ENCODE measurements at regions not wholly inside any gene's neighbourhood (a gene's known extent, or its start where the extent isn't known, plus 50 kb on each side); places are given as distances from the start of the nearest gene placed in this dataset.

- H4K20me1 ChIP-seq (ENCODE audit: insufficient read depth) = no peaks in the 10 kb centered on the region
- no peak overlapping the region for H3K4me2 ChIP-seq (ENCODE audit: low read length)
- TF ChIP-seq SMC3 (conservative IDR thresholded peaks at IDR 0.05; ENCODE audit: poor library complexity) (no peak), MXI1 (conservative IDR thresholded peaks at IDR 0.05; ENCODE audit: poor library complexity, severe bottlenecking) (no peak), EP300 (conservative IDR thresholded peaks at IDR 0.05; ENCODE audit: poor library complexity, severe bottlenecking) (no peak), RAD21 (conservative IDR thresholded peaks at IDR 0.05) (no peak), REST (IDR thresholded peaks at IDR 0.05; ENCODE audit: borderline replicate concordance) (no peak), POLR2AphosphoS5 (IDR thresholded peaks at IDR 0.05) (no peak), EZH2 (IDR thresholded peaks at IDR 0.05; ENCODE audit: borderline replicate concordance, insufficient read depth, low read length, poor library complexity, severe bottlenecking) (no peak), TAF1 (IDR thresholded peaks at IDR 0.05; ENCODE audit: low read depth) (no peak)
- H3K36me3 ChIP-seq (ENCODE audit: insufficient read depth, low read length) = no peaks in the 10 kb centered on the region
- no peaks in the 10 kb centered on the region for H3K9me3 ChIP-seq (ENCODE audit: low read length)
- no peak overlapping the region for H3K9ac ChIP-seq (ENCODE audit: low read length)
- no peaks in the 10 kb centered on the region for H3K9me2 ChIP-seq (ENCODE audit: insufficient read depth, low read length)
- H3F3A ChIP-seq (ENCODE audit: insufficient read depth, low read length, poor library complexity, severe bottlenecking) = no peaks in the 10 kb centered on the region
- H2AFZ ChIP-seq (ENCODE audit: low read depth, low read length) = no peak overlapping the region
- no peaks in the 10 kb centered on the region for H3K27me3 ChIP-seq (ENCODE audit: insufficient read depth, low read depth, low read length)
- no peaks in the 10 kb centered on the region for H3K79me2 ChIP-seq (replicated peaks; ENCODE audit: insufficient read depth, low read length)
- no peak overlapping the region for H3K4me3 ChIP-seq (ENCODE audit: low read length)
- H3K27ac ChIP-seq (ENCODE audit: low read length) = no peak overlapping the region
Measured at GRCh38 chr1:30028283-30028682, 695.1 kb downstream of the MATN1 start.

GRCh38 chr1:30027247-30027646 lies 696.1 kb downstream of the MATN1 start:
- no peak overlapping the region for H2AFZ ChIP-seq (ENCODE audit: low read depth, low read length)
- H3F3A ChIP-seq (ENCODE audit: insufficient read depth, low read length, poor library complexity, severe bottlenecking) = no peaks in the 10 kb centered on the region
- TF ChIP-seq EP300 (conservative IDR thresholded peaks at IDR 0.05; ENCODE audit: poor library complexity, severe bottlenecking) (peak; percentile 84), REST (IDR thresholded peaks at IDR 0.05; ENCODE audit: borderline replicate concordance) (no peak), POLR2AphosphoS5 (IDR thresholded peaks at IDR 0.05) (peak; percentile 52), EZH2 (IDR thresholded peaks at IDR 0.05; ENCODE audit: borderline replicate concordance, insufficient read depth, low read length, poor library complexity, severe bottlenecking) (no peak)
- H3K9ac ChIP-seq (ENCODE audit: low read length) = no peak overlapping the region
- no peaks in the 10 kb centered on the region for H3K9me3 ChIP-seq (ENCODE audit: low read length)
- H4K20me1 ChIP-seq (ENCODE audit: insufficient read depth) = no peaks in the 10 kb centered on the region
- no peak overlapping the region for H3K4me2 ChIP-seq (ENCODE audit: low read length)
- H3K27me3 ChIP-seq (ENCODE audit: insufficient read depth, low read depth, low read length) = no peaks in the 10 kb centered on the region
- no peak overlapping the region for H3K27ac ChIP-seq (ENCODE audit: low read length)
- no peaks in the 10 kb centered on the region for H3K79me2 ChIP-seq (replicated peaks; ENCODE audit: insufficient read depth, low read length)
- H3K4me3 ChIP-seq (ENCODE audit: low read length) = no peak overlapping the region
- H3K36me3 ChIP-seq (ENCODE audit: insufficient read depth, low read length) = no peaks in the 10 kb centered on the region
- no peaks in the 10 kb centered on the region for H3K9me2 ChIP-seq (ENCODE audit: insufficient read depth, low read length)

Measured in neural cell (in vitro differentiated cells).